Gastrocnemius medialis (tissue), 4 donors: ENCODE measurements at regions not wholly inside any gene's neighbourhood (a gene's known extent, or its start where the extent isn't known, plus 50 kb on each side); places are given as distances from the start of the nearest gene placed in this dataset.

ENCODE experiments used
- CTCF ChIP-seq, 5 experiments: fragments of 450-650 bp in 3 of 5; fragments of 200-600 bp in 2 of 5; sonication (generic) in 2 of 5; IDR thresholded peaks in 4 of 5; conservative IDR thresholded peaks in 1 of 5; 1 replicate in 4 of 5; 2 replicates in 1 of 5; pipeline ENCODE4 v1.5.1; 2016 to 2019; ENCODE audit warnings: antibody characterized with exemption in 5 of 5, mild to moderate bottlenecking in 3 of 5, moderate library complexity in 3 of 5
- POLR2A ChIP-seq, 2 donors: fragments of 450-650 bp; IDR thresholded peaks; one replicate each; pipeline ENCODE4 v1.6.1; 2017; ENCODE audit warnings: antibody characterized with exemption in 2 of 2, mild to moderate bottlenecking in 2 of 2, moderate library complexity in 2 of 2

- TF ChIP-seq CTCF (IDR thresholded peaks at IDR 0.05 in 4 of 5, conservative IDR thresholded peaks at IDR 0.05 in 1 of 5) (no peak), POLR2A (IDR thresholded peaks at IDR 0.05) (no peak)
Observed at GRCh38 chr1:101546885-101547284, 310.1 kb downstream of the S1PR1 start.
